SW 1271 (cell line): ENCODE measurements at regions not wholly inside any gene's neighbourhood (a gene's known extent, or its start where the extent isn't known, plus 50 kb on each side); places are given as distances from the start of the nearest gene placed in this dataset.
"Not testable (repeated sequence)": the region's sequence is repeated elsewhere in the genome, so short reads cannot be mapped to it uniquely, and the experiment has no call there.

Experiments
- DNase-seq, 2 experiments: peaks; one replicate each; lab custom pipeline; 2025; lab: John Stamatoyannopoulos, UW

GRCh38 chr15:85196697-85197096, 183.7 kb upstream of the AKAP13 start:
- not testable (repeated sequence) for DNase-seq

- DNase-seq, result not testable (repeated sequence)
These were observed 182.8 kb upstream of the AKAP13 start for GRCh38 chr15:85197582-85197981.

- DNase-seq, result not testable (repeated sequence)
These were observed 182.0 kb upstream of the AKAP13 start for GRCh38 chr15:85198432-85198831.

GRCh38 chr15:85200215-85200614, 180.2 kb upstream of the AKAP13 start:
- not testable (repeated sequence) for DNase-seq

- not testable (repeated sequence) for DNase-seq
These were observed 179.1 kb upstream of the AKAP13 start for GRCh38 chr15:85201118-85201793.

- DNase-seq, result not testable (repeated sequence)
These were observed 175.9 kb upstream of the AKAP13 start for GRCh38 chr15:85204481-85204880.

- not testable (repeated sequence) for DNase-seq
These were observed 146.5 kb upstream of the AKAP13 start for GRCh38 chr15:85233791-85234325.

- DNase-seq, result not testable (repeated sequence)
These were observed 145.8 kb upstream of the AKAP13 start for GRCh38 chr15:85234450-85235196.

- DNase-seq, result not testable (repeated sequence)
These were observed 136.3 kb upstream of the AKAP13 start for GRCh38 chr15:85244056-85244455.

- DNase-seq, result not testable (repeated sequence)
These were observed 129.4 kb upstream of the AKAP13 start for GRCh38 chr15:85250938-85251542.

GRCh38 chr15:85253196-85253915, 127.0 kb upstream of the AKAP13 start:
- not testable (repeated sequence) for DNase-seq

GRCh38 chr15:85254961-85255360, 125.4 kb upstream of the AKAP13 start:
- not testable (repeated sequence) for DNase-seq

- not testable (repeated sequence) for DNase-seq
These were observed 124.9 kb upstream of the AKAP13 start for GRCh38 chr15:85255502-85255901.

- DNase-seq, result not testable (repeated sequence)
These were observed 124.1 kb upstream of the AKAP13 start for GRCh38 chr15:85256009-85256997.

- not testable (repeated sequence) for DNase-seq
These were observed 122.3 kb upstream of the AKAP13 start for GRCh38 chr15:85258062-85258445.

GRCh38 chr15:85258559-85259209, 121.7 kb upstream of the AKAP13 start:
- DNase-seq, result not testable (repeated sequence)

GRCh38 chr15:85260526-85260925, 119.9 kb upstream of the AKAP13 start:
- not testable (repeated sequence) for DNase-seq

GRCh38 chr15:85262461-85263055, 117.8 kb upstream of the AKAP13 start:
- not testable (repeated sequence) for DNase-seq

- DNase-seq, result not testable (repeated sequence)
These were observed 116.5 kb upstream of the AKAP13 start for GRCh38 chr15:85263842-85264440.
